SK-N-SH treated with all-trans-retinoic acid at 6 μM for 48 hours (cell line): ENCODE measurements at regions not wholly inside any gene's neighbourhood (a gene's known extent, or its start where the extent isn't known, plus 50 kb on each side); places are given as distances from the start of the nearest gene placed in this dataset.

ENCODE experiments used
- GLIS3 ChIP-seq: fragments of 250-450 bp; sonication (Bioruptor Pico); IDR thresholded peaks from 2 replicates; pipeline ENCODE4 v1.5.0; 2020; ENCODE audit warnings: mild to moderate bottlenecking, moderate library complexity
- OSR1 ChIP-seq: fragments of 250-450 bp; sonication (Bioruptor Pico); IDR thresholded peaks from 2 replicates; pipeline ENCODE4 v1.8.0; 2022; ENCODE audit warnings: moderate library complexity, mild to moderate bottlenecking, inconsistent platforms
- PATZ1 ChIP-seq: fragments of 250-450 bp; sonication (Bioruptor Pico); IDR thresholded peaks from 2 replicates; pipeline ENCODE4 v1.8.0; 2020; ENCODE audit warnings: mild to moderate bottlenecking, moderate library complexity, borderline replicate concordance
- SNAI2 ChIP-seq: fragments of 250-450 bp; sonication (Bioruptor Pico); IDR thresholded peaks from 2 replicates; pipeline ENCODE4 v1.5.0; 2020; ENCODE audit warnings: mild to moderate bottlenecking, moderate library complexity
- TSHZ2 ChIP-seq: fragments of 250-450 bp; sonication (Bioruptor Pico); IDR thresholded peaks from 2 replicates; pipeline ENCODE4 v1.5.0; 2020; ENCODE audit warnings: mild to moderate bottlenecking, moderate library complexity
- ZFP3 ChIP-seq: fragments of 250-450 bp; sonication (Bioruptor Pico); IDR thresholded peaks from 2 replicates; pipeline ENCODE4 v1.5.0; 2020; ENCODE audit warnings: mild to moderate bottlenecking, moderate library complexity
- ZFP30 ChIP-seq: fragments of 450-650 bp; formaldehyde crosslinking; IDR thresholded peaks from 2 replicates; pipeline ENCODE4 v1.5.0; 2022; ENCODE audit warnings: mild to moderate bottlenecking, moderate library complexity

- TF ChIP-seq ZFP3 (no peak), OSR1 (no peak), ZFP30 (CRISPR knock-in tag) (no peak), GLIS3 (no peak), TSHZ2 (CRISPR knock-in tag) (no peak), PATZ1 (CRISPR knock-in tag) (no peak), SNAI2 (CRISPR knock-in tag) (no peak)
These were observed 610.0 kb downstream of the KCNJ3 start for GRCh38 chr2:155308367-155309009.
